B cell (primary cell): ENCODE measurements at regions not wholly inside any gene's neighbourhood (a gene's known extent, or its start where the extent isn't known, plus 50 kb on each side); places are given as distances from the start of the nearest gene placed in this dataset.

Experiments used
- ATAC-seq: fragments of 200-7000 bp; cut with Tn5 transposase; one replicate; pipeline ENCODE4 v1.10.0; 2021; ENCODE audit warnings: low read depth, mild to moderate bottlenecking, moderate number of reproducible peaks, moderate library complexity
- CTCF ChIA-PET: fragments of 350-600 bp; sonication (Branson Sonifier 250); formaldehyde crosslinking; loops from one replicate; lab custom pipeline; 2021; ENCODE audit warnings: antibody characterized with exemption, inconsistent platforms; lab: Charles Lee
- POLR2A ChIA-PET: fragments of 350-600 bp; sonication (Branson Sonifier 250); formaldehyde crosslinking; loops from one replicate; lab custom pipeline; 2021; ENCODE audit warnings: antibody characterized with exemption; lab: Charles Lee
- DNase-seq: peaks from one replicate; pipeline ENCODE4 v3.0.0; 2013
- H2AFZ ChIP-seq: 2 replicates; pipeline ENCODE4 v1.6.1; 2012; ENCODE audit warnings: mild to moderate bottlenecking, low read depth, low read length; ENCODE audit not compliant: insufficient read depth, poor library complexity, severe bottlenecking
- H3K27ac ChIP-seq, 2 donors: 1 replicate in 1 of 2; 2 replicates in 1 of 2; pipeline ENCODE4 v1.5.1; 2012 to 2013; ENCODE audit warnings: low read length in 2 of 2, mild to moderate bottlenecking in 2 of 2, moderate library complexity in 1 of 2
- H3K27me3 ChIP-seq, 4 experiments: fragments of 200-600 bp in 1 of 4; sonication (generic) in 1 of 4; replicated peaks in 1 of 4; 1 replicate in 2 of 4; 2 replicates in 2 of 4; pipeline versions ENCODE4 v1.6.1 to v1.7.0; 2013 to 2016; ENCODE audit warnings: low read length in 3 of 4, mild to moderate bottlenecking in 2 of 4, mixed read lengths in 1 of 4, moderate library complexity in 1 of 4; ENCODE audit not compliant: insufficient read depth in 4 of 4, control insufficient read depth in 3 of 4; ENCODE audit errors: control extremely low read depth in 1 of 4
- H3K36me3 ChIP-seq, 2 experiments: replicated peaks in 1 of 2; 1 replicate in 1 of 2; 2 replicates in 1 of 2; pipeline versions ENCODE4 v1.6.1 to v1.7.1; 2013; ENCODE audit warnings: low read length in 1 of 2; ENCODE audit not compliant: insufficient read depth in 2 of 2, control insufficient read depth in 1 of 2; ENCODE audit errors: control extremely low read depth in 1 of 2, extremely low read depth in 1 of 2
- H3K4me1 ChIP-seq, 2 donors: fragments of 200-600 bp in 1 of 2; sonication (generic) in 1 of 2; 1 replicate in 1 of 2; 2 replicates in 1 of 2; pipeline versions ENCODE4 v1.5.1 to v1.6.1; 2013 to 2017; ENCODE audit warnings: low read length in 2 of 2; ENCODE audit not compliant: control insufficient read depth in 2 of 2, insufficient read depth in 2 of 2
- H3K4me2 ChIP-seq: replicated peaks from 2 replicates; pipeline ENCODE3; 2012; ENCODE audit warnings: mild to moderate bottlenecking, low read depth, low read length; ENCODE audit not compliant: poor library complexity, severe bottlenecking
- H3K4me3 ChIP-seq, 5 experiments: fragments of 200-600 bp in 1 of 5; sonication (generic) in 1 of 5; 1 replicate in 3 of 5; 2 replicates in 2 of 5; pipeline versions ENCODE4 v1.5.1 to v1.7.0; 2011 to 2016; ENCODE audit warnings: low read length in 4 of 5, mild to moderate bottlenecking in 4 of 5, low read depth in 2 of 5, control low read depth in 1 of 5, moderate library complexity in 1 of 5; ENCODE audit not compliant: insufficient read depth in 1 of 5; ENCODE audit errors: control extremely low read depth in 1 of 5, extremely low read depth in 1 of 5
- H3K79me2 ChIP-seq: fragments of 200-600 bp; sonication (generic); one replicate; pipeline ENCODE4 v1.6.0; 2016; ENCODE audit warnings: low read length; ENCODE audit not compliant: control insufficient read depth, insufficient read depth
- H3K9ac ChIP-seq: fragments of 200-600 bp; sonication (generic); 2 replicates; pipeline ENCODE4 v1.6.1; 2017; ENCODE audit warnings: mild to moderate bottlenecking, low read length, moderate library complexity
- H3K9me3 ChIP-seq, 3 donors: one replicate each; pipeline versions ENCODE4 v1.6.1 to v1.7.1; 2013; ENCODE audit warnings: low read length in 2 of 3; ENCODE audit not compliant: control insufficient read depth in 2 of 3, insufficient read depth in 1 of 3; ENCODE audit errors: control extremely low read depth in 1 of 3
- H4K20me1 ChIP-seq: 2 replicates; pipeline ENCODE4 v1.6.0; 2012; ENCODE audit warnings: mild to moderate bottlenecking, low read length; ENCODE audit not compliant: insufficient read depth, control insufficient read depth, poor library complexity, severe bottlenecking
- H3K27ac Mint-ChIP-seq: one replicate; pipeline ENCODE4 v1.8.0; 2021; ENCODE audit warnings: mixed read lengths
- H3K27me3 Mint-ChIP-seq: one replicate; pipeline ENCODE4 v1.8.0; 2021; ENCODE audit warnings: mixed read lengths
- H3K4me1 Mint-ChIP-seq: one replicate; pipeline ENCODE4 v1.8.0; 2021; ENCODE audit warnings: mixed read lengths
- H3K4me3 Mint-ChIP-seq: one replicate; pipeline ENCODE4 v1.8.0; 2021; ENCODE audit warnings: mixed read lengths
- H3K9me3 Mint-ChIP-seq: one replicate; pipeline ENCODE4 v1.8.0; 2022; ENCODE audit warnings: mixed read lengths; ENCODE audit not compliant: insufficient read depth
- CTCF ChIP-seq: fragments of 200-600 bp; IDR thresholded peaks from one replicate; pipeline ENCODE4 v1.8.0; 2022; ENCODE audit warnings: antibody characterized with exemption, mild to moderate bottlenecking
- EZH2 ChIP-seq: IDR thresholded peaks from 2 replicates; pipeline ENCODE4 v1.6.1; 2012; ENCODE audit warnings: borderline replicate concordance, low read depth, mild to moderate bottlenecking, moderate library complexity, low read length; ENCODE audit not compliant: insufficient read depth, poor library complexity, severe bottlenecking
- WGBS: methylation state at CpG from one replicate; pipeline ENCODE4 v1.1.5; 2013; ENCODE audit warnings: missing lambda C conversion rate; ENCODE audit not compliant: insufficient coverage; 5-methylcytosine and 5-hydroxymethylcytosine counted together
- intact Hi-C: fragments of 100-400 bp; cut with micrococcal nuclease; formaldehyde crosslinking; loops from one replicate; pipeline ENCODE4 v1.10.0; 2022

GRCh38 chr11:88390254-88390653, 52.7 kb upstream of the CTSC start:
- no peak overlapping the region for H2AFZ ChIP-seq
- Mint-ChIP-seq H3K27ac (no peak overlapping the region), H3K4me3 (no peak overlapping the region), H3K4me1 (no peaks in the 10 kb centered on the region), H3K27me3 (no peaks in the 10 kb centered on the region), H3K9me3 (peaks cover 5% of the 10 kb centered on the region)
- 93% methylated on average over 1 of the region's 1 CpG for WGBS
- CTCF ChIA-PET = no interaction called here
- intact Hi-C loops = no loop called here
- H3K4me3 ChIP-seq = no peak overlapping the region
- ATAC-seq (no peak), DNase-seq (no peak)
- no peak overlapping the region for H3K27ac ChIP-seq
- POLR2A ChIA-PET = no interaction called here
- TF ChIP-seq CTCF = no peak
- no peak for TF ChIP-seq EZH2
- H3K9me3 ChIP-seq = peaks cover 0 to 7% (median 0%) of the 10 kb centered on the region in 3 donors
- H4K20me1 ChIP-seq = no peaks in the 10 kb centered on the region
- no peak overlapping the region for H3K4me2 ChIP-seq
- H3K27me3 ChIP-seq = no peaks in the 10 kb centered on the region
- H3K36me3 ChIP-seq = no peaks in the 10 kb centered on the region
- H3K4me1 ChIP-seq = no peaks in the 10 kb centered on the region
- no peaks in the 10 kb centered on the region for H3K79me2 ChIP-seq
- H3K9ac ChIP-seq = no peak overlapping the region

GRCh38 chr11:88387957-88388356, 50.4 kb upstream of the CTSC start:
- Mint-ChIP-seq H3K27ac (no peak overlapping the region), H3K9me3 (peaks cover 5% of the 10 kb centered on the region), H3K27me3 (no peaks in the 10 kb centered on the region), H3K4me1 (no peaks in the 10 kb centered on the region), H3K4me3 (no peak overlapping the region)
- no peaks in the 10 kb centered on the region for H3K4me1 ChIP-seq
- DNase-seq (no peak), ATAC-seq (no peak)
- H3K79me2 ChIP-seq = no peaks in the 10 kb centered on the region
- H2AFZ ChIP-seq = no peak overlapping the region
- H3K4me2 ChIP-seq = no peak overlapping the region
- H3K27ac ChIP-seq = no peak overlapping the region
- POLR2A ChIA-PET = no interaction called here
- H4K20me1 ChIP-seq = no peaks in the 10 kb centered on the region
- no peak for TF ChIP-seq CTCF
- H3K4me3 ChIP-seq = no peak overlapping the region
- no peak overlapping the region for H3K9ac ChIP-seq
- intact Hi-C loops = no loop called here
- H3K27me3 ChIP-seq = no peaks in the 10 kb centered on the region
- CTCF ChIA-PET = no interaction called here
- H3K36me3 ChIP-seq = no peaks in the 10 kb centered on the region
- H3K9me3 ChIP-seq = peaks cover 0 to 7% (median 0%) of the 10 kb centered on the region in 3 donors
